SK-N-SH (cell line): ENCODE measurements at regions not wholly inside any gene's neighbourhood (a gene's known extent, or its start where the extent isn't known, plus 50 kb on each side); places are given as distances from the start of the nearest gene placed in this dataset.

Experiments
- FOXM1 ChIP-seq: IDR thresholded peaks from 2 replicates; pipeline ENCODE4 v1.4.0; 2012; ENCODE audit warnings: low read depth, mild to moderate bottlenecking
- RCOR1 ChIP-seq: fragments of 150-350 bp; IDR thresholded peaks from 2 replicates; pipeline ENCODE4 v1.6.1; 2017; ENCODE audit warnings: antibody characterized with exemption, low read length
- REST ChIP-seq: IDR thresholded peaks from 2 replicates; pipeline ENCODE4 v1.6.1; 2012; ENCODE audit warnings: mild to moderate bottlenecking, low read depth, low read length, moderate library complexity
- TAF1 ChIP-seq: IDR thresholded peaks from 2 replicates; pipeline ENCODE4 v1.6.1; 2012; ENCODE audit warnings: low read depth, mild to moderate bottlenecking, low read length, moderate library complexity, borderline replicate concordance
- TEAD4 ChIP-seq: IDR thresholded peaks from 2 replicates; pipeline ENCODE4 v1.4.0; 2012; ENCODE audit warnings: mild to moderate bottlenecking, borderline replicate concordance; ENCODE audit not compliant: insufficient read depth
- TF ChIP-seq, protein P1 (sequence below): fragments of 200-600 bp; sonication (generic); IDR thresholded peaks from 2 replicates; pipeline ENCODE4 v1.6.1; 2017; ENCODE audit warnings: antibody characterized with exemption, mild to moderate bottlenecking, moderate library complexity
- TF ChIP-seq, protein P2 (sequence below): fragments of 150-350 bp; IDR thresholded peaks from 2 replicates; pipeline ENCODE4 v1.6.1; 2017; ENCODE audit warnings: antibody characterized with exemption, low read length, low read depth, borderline replicate concordance

- TF ChIP-seq, protein P1, sequence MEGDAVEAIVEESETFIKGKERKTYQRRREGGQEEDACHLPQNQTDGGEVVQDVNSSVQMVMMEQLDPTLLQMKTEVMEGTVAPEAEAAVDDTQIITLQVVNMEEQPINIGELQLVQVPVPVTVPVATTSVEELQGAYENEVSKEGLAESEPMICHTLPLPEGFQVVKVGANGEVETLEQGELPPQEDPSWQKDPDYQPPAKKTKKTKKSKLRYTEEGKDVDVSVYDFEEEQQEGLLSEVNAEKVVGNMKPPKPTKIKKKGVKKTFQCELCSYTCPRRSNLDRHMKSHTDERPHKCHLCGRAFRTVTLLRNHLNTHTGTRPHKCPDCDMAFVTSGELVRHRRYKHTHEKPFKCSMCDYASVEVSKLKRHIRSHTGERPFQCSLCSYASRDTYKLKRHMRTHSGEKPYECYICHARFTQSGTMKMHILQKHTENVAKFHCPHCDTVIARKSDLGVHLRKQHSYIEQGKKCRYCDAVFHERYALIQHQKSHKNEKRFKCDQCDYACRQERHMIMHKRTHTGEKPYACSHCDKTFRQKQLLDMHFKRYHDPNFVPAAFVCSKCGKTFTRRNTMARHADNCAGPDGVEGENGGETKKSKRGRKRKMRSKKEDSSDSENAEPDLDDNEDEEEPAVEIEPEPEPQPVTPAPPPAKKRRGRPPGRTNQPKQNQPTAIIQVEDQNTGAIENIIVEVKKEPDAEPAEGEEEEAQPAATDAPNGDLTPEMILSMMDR = no peak
- TF ChIP-seq RCOR1 (no peak), TEAD4 (no peak), FOXM1 (no peak), REST (no peak), TAF1 (no peak)
- TF ChIP-seq, protein P2, sequence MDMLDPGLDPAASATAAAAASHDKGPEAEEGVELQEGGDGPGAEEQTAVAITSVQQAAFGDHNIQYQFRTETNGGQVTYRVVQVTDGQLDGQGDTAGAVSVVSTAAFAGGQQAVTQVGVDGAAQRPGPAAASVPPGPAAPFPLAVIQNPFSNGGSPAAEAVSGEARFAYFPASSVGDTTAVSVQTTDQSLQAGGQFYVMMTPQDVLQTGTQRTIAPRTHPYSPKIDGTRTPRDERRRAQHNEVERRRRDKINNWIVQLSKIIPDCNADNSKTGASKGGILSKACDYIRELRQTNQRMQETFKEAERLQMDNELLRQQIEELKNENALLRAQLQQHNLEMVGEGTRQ = no peak
These were observed 127.3 kb upstream of the RALGAPA2 start for GRCh38 chr20:20839771-20840170.
